ENCODE measurements at regions not wholly inside any gene's neighbourhood (a gene's known extent, or its start where the extent isn't known, plus 50 kb on each side); places are given as distances from the start of the nearest gene placed in this dataset.

DNA sequence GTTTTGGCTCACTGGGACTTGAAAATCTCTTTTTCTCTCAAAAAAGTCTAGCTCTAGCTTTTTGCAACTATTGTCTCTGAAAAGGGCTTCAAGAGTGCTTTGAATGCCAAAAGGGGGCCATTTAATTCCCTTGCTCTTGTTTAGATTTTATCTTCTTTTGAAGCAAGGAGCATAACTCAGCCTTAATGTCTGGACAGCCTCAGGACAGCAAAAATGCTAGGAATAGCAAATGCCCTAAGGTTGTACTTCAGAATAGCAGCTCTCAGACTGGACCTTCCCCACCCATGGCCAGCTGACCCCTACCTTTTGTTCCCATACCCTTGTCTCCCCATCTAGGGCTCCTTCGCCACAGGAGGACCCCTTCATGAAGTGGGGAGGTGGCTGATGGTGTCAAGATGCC lies 121.4 kb downstream of the KCNK1 start:
- TF ChIP-seq, protein P1, sequence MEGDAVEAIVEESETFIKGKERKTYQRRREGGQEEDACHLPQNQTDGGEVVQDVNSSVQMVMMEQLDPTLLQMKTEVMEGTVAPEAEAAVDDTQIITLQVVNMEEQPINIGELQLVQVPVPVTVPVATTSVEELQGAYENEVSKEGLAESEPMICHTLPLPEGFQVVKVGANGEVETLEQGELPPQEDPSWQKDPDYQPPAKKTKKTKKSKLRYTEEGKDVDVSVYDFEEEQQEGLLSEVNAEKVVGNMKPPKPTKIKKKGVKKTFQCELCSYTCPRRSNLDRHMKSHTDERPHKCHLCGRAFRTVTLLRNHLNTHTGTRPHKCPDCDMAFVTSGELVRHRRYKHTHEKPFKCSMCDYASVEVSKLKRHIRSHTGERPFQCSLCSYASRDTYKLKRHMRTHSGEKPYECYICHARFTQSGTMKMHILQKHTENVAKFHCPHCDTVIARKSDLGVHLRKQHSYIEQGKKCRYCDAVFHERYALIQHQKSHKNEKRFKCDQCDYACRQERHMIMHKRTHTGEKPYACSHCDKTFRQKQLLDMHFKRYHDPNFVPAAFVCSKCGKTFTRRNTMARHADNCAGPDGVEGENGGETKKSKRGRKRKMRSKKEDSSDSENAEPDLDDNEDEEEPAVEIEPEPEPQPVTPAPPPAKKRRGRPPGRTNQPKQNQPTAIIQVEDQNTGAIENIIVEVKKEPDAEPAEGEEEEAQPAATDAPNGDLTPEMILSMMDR (IDR thresholded peaks at IDR 0.05; ENCODE audit: borderline replicate concordance, extremely low read depth, low read length, poor library complexity, severe bottlenecking): no peak
- no peak for TF ChIP-seq EZH2 (IDR thresholded peaks at IDR 0.05; ENCODE audit: borderline replicate concordance, low read depth, low read length, severe bottlenecking)
